CMK (cell line): ENCODE measurements at regions not wholly inside any gene's neighbourhood (a gene's known extent, or its start where the extent isn't known, plus 50 kb on each side); places are given as distances from the start of the nearest gene placed in this dataset.

Source experiments
- DNase-seq: peaks from one replicate; pipeline ENCODE4 v3.0.0-alpha.2; 2010; ENCODE audit warnings: low read depth

GRCh38 chr2:120917886-120918285 lies 182.2 kb downstream of the GLI2 start:
- DNase-seq, result no peak

GRCh38 chr2:120919216-120919615 lies 183.5 kb downstream of the GLI2 start:
- DNase-seq, result no peak

GRCh38 chr2:120919771-120920453 lies 184.2 kb downstream of the GLI2 start:
- DNase-seq, result no peak

- DNase-seq, result no peak
Measured at GRCh38 chr2:120920454-120921148, 184.9 kb downstream of the GLI2 start.

GRCh38 chr2:120921457-120921856 lies 185.8 kb downstream of the GLI2 start:
- no peak for DNase-seq

GRCh38 chr2:120922571-120923332 lies 187.1 kb downstream of the GLI2 start:
- DNase-seq, result no peak

- DNase-seq, result no peak
Measured at GRCh38 chr2:120923426-120923825, 187.8 kb downstream of the GLI2 start.

GRCh38 chr2:120924924-120925323 lies 189.3 kb downstream of the GLI2 start:
- no peak for DNase-seq

GRCh38 chr2:120926463-120927264 lies 191.0 kb downstream of the GLI2 start:
- no peak for DNase-seq

- no peak for DNase-seq
Measured at GRCh38 chr2:120927265-120927628, 191.6 kb downstream of the GLI2 start.

GRCh38 chr2:120929829-120930228 lies 194.2 kb downstream of the GLI2 start:
- DNase-seq, result no peak

- DNase-seq, result no peak
Measured at GRCh38 chr2:120930236-120930635, 194.6 kb downstream of the GLI2 start.

- no peak for DNase-seq
Measured at GRCh38 chr2:120930864-120931263, 195.2 kb downstream of the GLI2 start.

GRCh38 chr2:120932472-120932871 lies 196.8 kb downstream of the GLI2 start:
- DNase-seq, result no peak

GRCh38 chr2:120932881-120933280 lies 197.2 kb downstream of the GLI2 start:
- DNase-seq, result no peak

GRCh38 chr2:120933693-120934573 lies 198.3 kb downstream of the GLI2 start:
- peak; percentile 7 for DNase-seq

GRCh38 chr2:120934574-120935338 lies 199.1 kb downstream of the GLI2 start:
- no peak for DNase-seq

- no peak for DNase-seq
Measured at GRCh38 chr2:120935339-120936313, 200.0 kb downstream of the GLI2 start.
